Hematopoietic multipotent progenitor cell treated with erythropoietin and hydrocortisone succinate and interleukin-3 and kit ligand, for 15 days (in vitro differentiated cells): ENCODE measurements at regions not wholly inside any gene's neighbourhood (a gene's known extent, or its start where the extent isn't known, plus 50 kb on each side); places are given as distances from the start of the nearest gene placed in this dataset.

Source experiments
- DNase-seq: peaks from one replicate; pipeline ENCODE4 v3.0.0-alpha.2; 2015; ENCODE audit warnings: low spot score

DNA sequence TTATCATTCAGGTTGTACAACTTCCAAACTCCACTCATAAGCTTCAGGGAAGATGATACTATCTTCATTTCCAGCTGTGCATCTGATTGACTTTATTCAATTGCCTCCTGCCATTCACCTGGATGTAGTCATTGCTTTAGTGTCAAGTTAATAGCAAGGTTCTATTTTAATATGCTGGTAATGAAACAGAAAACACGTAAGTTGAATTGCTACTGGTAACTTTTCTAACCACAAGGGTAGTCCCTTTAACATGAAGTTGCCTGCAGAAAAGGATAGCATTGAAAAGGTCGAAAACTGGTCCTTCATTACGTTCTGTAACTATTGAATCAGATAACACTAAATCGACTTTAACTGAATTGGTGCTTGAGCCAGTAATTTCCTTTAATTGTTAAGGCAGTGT is 459.4 kb upstream of the CDH6 start:
- DNase-seq, result no peak

DNA sequence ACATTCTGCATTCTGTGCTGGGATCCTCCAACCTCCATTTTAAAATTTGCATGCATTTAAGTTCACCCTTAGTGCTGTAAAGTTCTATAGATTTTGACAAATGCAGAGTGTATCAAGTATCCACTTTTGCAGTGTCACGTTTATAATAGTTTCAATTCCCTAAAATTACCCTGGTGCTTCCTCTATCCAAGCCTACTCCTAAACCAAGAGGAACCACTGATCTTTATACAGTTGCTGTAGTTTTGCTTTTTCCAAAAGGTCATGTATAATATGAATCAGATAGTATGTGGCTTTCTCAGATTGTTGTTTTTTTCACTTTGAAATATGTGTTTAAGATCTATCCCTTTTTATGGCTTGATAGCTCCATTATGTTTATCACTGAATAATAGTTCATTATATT is 468.4 kb upstream of the CDH6 start:
- DNase-seq, result no peak

DNA sequence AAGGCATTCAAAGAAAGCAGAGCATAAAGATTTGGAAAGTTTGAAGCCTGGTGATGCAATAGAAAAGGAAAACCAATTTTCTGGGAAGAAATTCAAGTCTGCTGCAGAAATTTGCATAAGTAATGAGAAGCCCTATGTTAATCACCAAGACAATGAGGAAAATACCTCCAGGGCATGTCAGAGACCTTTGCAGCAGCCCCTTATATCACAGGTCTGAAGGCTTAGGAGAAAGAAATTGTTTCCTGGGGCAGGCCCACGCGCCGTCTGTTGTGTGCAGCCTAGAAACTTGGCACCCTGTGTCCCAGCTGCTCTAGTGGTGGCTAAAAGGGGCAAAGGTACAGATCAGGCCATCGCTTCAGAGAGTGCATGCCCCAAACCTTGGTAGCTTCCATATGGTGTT is 495.3 kb upstream of the CDH6 start:
- DNase-seq, result no peak

DNA sequence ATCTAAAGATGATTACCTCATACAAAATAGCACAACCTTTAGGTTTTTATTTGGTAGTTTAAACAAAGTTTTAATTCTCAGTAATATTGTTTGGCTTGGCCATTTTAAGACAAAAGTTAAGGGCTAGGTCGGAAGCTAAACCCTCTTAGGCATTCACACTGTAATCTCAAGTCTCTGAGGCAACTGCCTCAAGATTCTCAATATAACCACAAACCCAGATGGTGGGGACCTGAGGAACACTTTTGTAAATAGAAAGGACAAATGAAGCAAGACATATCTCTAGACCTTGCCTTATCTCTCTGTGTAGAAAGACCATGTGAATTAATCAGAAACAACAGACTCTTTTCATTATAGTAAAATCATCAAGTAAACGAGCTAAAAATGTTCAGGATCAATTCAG is 500.2 kb upstream of the CDH6 start:
- DNase-seq, result no peak

DNA sequence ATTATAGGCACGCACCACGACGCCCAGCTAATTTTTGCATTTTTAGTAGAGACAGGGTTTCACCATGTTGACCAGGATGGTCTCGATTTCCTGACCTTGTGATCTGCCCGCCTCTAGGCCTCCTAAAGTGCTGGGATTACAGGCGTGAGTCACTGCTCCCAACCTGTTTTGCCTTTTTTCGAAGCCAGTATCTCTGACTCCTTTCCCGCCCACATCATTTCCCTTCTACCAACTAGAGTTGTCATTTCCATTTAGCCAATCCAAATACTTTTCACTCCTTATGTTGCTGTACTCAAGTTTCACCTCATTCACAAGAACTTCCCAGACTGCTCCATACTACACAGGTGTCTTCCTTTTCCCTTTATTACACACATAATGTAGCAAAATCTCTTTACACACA is 502.6 kb upstream of the CDH6 start:
- DNase-seq, result no peak

DNA sequence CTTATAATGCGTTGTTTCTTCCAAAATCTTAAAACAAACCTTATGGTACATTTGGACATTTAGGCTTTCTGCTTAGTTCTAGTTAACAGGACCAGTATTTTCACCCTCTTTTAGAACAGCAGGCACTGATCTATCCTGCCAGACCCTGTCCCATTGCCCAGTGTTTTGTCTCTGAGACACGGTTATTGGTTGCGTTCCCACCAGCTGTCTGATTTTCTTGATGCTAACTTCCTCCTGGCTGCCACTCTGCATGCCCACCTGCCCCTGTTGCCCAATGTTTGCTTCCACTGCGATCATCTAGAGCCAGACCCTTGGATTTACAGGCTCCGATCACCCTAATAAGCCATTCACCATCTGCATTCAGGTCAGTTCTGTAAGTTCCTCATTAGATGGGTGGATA is 506.0 kb upstream of the CDH6 start:
- no peak for DNase-seq

DNA sequence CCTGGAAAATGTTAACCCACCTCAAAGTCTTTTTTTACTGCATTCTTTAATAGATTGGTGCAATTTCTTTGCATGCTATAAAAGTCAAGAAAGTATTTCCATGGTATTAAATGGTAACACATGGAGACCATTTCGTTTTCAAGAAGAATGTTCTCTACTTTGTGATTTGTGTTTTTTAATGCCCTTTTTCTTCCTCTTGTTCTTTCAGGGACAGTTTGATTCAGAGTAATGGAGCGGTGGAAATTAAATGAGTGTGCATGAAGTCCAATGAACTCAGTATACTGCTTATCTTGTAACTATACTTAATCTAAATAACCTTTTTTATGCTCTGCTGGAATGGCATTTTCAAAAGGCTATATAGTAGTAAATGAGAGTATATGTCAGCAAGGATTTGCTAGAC is 507.0 kb upstream of the CDH6 start:
- DNase-seq, result no peak

DNA sequence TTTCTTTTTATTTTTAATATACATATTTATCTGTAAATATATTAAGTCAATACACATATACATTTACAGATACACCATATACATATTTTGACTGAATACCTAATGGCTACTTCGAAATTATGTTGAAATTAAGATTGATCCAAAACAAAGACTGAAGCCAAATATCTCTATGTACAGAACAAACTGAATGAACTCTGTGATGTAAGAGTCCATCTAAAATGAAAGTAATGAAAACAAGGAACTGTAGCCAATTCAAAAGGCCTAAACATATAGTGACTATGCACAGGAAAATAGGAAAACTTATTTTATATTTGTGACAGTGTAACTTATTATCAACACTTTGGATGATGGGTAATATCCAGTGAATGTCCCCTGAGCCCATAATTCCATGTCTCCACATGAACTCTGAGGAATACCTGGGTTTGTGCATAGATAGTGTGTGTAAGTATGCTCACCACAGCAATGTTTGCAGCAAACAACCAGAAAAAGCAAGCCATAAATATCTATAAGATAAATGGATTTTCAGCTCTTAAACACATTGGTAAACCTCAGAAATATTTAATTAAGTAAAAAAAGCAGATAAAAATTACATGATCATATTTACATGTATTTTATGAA is 517.2 kb upstream of the CDH6 start:
- DNase-seq, result no peak

DNA sequence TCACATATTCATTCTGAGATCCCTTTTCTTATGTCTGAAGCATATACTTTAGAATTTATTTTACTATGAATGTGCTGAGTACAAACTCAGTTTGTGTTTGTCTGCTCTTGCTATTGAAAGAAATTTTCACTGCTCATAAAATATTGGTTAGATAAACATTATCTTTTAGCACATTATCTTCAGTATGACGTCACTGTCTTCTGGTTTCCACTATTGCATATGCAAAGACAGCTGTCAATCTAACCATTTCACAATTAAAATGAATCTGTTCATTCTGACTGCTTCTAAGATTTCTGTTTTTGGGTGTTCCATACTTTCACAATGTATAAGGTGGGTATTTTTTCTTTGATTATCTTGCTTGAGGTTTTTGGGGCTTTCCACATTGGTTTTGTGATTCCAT is 526.2 kb upstream of the CDH6 start:
- no peak for DNase-seq

DNA sequence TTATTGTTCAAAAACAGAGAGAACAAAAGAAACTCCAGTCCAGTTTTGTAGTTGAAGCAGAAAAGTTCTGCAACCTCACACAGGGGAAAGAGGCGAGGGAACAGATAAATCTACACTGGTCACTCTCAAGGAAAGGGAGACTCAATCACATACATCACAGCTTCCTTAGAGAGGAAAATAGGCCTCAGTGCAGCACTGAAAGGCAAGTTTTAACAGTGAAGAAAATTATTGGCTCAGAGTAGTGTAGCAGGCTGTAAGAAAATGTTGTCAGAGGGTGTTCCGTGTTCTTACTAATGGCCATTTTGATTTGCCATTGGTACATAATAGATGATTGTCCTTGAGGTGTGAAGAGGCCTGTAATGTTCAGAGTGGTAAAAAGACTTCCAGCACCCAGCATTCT is 530.0 kb upstream of the CDH6 start:
- DNase-seq, result no peak

DNA sequence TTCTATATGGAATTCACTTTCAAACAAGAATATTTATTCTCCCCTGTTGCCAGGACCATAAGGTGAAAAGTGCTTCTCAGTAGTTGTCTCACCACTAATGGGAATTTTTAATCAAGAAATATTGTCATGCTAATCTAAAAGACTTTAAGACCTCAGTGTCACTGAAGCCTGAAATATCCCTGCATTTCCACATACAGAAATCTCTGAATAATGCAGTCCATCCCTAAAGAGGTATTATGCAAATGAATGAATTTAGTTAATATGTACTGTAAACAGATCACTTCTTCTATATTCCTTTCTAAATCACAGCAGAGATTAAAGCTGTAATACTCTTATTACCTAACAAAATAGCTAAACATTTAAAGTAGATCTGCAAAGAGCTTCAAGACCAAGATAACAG is 531.1 kb upstream of the CDH6 start:
- DNase-seq, result no peak

DNA sequence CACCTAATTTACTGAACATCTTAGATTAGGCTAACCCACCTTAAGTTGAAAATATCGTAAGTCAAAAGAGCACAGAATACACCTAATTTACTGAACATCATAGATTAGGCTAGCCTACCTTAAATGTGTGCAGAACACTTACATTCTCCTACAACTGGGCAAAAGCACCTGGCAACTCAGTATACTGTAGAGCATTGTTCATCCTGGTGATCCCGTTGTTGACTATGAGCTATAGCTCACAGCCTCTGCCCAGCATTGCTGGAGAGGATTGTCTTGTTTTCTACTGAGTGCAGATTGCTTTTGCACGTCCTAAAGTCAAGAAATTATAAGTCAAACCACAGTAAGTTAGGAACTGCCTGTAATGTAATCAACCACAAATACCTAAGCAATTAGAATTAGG is 531.8 kb upstream of the CDH6 start:
- no peak for DNase-seq

DNA sequence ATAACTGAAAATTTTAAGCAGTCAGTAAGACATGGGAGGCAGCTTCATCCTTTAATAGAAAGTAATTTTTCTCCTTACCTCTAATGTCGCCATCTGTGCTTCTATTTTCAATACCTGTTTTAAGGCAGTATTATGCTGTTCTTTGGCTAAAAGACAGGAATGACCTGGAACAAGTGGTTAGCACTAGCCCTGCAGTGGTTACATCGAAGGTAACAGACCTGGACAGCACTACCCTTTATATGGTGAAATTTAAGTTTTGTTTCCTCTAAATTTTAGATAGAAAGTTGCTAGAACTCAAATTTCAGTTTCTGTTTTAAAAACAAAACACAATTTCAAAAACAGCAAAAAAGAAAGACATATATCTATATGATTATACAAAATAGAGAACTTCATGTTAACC is 534.1 kb upstream of the CDH6 start:
- no peak for DNase-seq

DNA sequence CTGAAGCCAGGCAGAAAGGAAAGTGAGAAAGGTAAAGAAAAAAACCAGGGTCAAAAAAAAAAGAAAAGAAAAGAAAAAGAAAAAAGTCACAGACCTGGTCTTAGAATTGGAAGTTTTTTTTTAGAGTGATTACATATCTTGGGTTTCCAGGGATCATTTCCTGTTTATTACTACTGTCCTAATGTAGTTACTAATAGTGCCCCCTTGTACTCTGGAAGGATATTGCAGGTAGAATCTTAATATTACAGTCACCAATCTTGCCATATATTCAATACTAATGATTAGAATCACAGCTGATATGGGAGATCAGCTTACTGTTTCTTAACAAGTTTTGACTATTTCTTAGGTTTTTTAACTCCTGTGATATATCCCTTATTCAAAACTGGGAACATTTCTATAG is 543.2 kb upstream of the CDH6 start:
- no peak for DNase-seq

DNA sequence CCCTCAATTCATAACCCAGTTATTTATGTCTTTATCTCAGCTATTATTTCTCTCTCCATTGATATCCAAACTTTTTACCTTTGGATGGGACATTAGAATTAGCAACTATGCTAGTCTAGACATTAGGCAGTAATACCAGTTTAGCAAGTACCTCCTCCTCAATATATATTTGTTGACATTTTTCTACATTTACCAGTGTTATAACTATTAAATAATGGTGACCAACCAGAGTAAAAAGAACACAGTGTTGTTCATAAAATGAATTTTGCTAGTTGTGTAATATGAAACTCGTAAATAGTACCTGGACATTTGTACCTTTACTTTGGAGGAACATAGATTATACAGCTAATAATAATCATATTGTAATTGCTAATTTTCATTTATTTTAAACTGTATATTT is 554.6 kb upstream of the CDH6 start:
- no peak for DNase-seq

DNA sequence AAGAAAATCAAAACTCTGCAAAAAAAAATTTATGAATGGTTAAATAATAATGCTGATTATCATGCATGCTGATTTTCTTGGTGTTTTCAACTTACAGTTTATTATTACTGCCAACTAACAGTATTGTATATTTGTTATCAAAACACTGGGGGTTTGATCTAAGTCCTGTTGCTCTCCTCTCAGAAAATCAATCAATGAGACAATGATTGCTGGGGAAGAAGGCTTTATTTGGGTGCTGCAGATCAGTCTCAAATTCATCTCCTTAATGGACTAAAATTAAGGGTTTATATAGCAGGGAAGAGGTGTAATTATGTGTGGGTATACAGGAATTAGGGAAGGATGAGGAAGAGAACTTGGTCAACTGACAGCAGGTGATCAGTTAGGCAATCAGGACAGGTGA is 565.5 kb upstream of the CDH6 start:
- DNase-seq, result no peak

DNA sequence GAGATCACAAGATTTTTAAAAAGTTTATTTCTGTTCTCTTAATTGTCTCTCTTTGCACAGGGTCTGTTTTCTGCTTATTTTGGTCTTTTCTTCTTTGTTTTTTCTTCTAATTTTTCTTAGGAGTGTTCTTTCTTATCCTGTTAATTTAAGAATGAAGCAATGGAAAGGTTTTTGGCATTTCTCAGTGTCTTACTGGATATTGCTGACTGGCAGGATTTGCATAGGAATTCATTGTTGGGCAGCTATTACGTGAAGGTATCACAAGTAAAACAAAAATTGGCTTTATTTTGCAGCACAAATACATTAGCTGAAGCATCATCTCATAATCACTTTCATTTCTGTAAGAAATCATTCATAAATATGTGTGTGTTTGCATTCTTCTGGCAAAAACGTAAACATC is 566.9 kb upstream of the CDH6 start:
- DNase-seq, result no peak

DNA sequence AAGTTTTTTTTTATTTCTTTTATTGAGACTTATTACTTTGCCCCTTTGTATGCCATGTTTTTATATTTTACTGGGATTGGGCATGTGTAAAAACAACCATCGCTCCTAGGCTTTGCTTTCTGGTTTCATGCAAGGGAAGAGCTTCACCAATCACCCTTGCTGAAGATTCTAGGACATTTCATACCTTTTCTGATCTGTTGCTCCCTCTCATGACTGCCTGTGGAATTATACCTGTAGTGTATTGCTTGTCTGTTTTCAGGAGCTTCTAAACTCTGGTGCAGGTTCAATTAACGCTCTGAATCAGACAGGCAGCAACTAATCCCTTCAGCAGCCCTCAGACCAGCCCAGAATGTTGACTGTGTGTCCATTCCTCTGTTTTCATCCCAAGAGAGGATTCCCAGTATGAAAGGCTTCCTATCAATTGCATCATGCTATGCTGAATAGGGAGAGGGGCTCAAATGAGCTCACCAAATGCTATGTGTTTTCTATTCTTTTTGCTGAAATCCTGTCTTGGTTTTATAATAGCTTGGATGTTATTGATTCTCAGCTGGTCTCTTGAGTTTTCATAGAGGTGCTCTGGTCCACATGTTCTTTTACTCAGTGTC is 572.9 kb upstream of the CDH6 start:
- no peak for DNase-seq

DNA sequence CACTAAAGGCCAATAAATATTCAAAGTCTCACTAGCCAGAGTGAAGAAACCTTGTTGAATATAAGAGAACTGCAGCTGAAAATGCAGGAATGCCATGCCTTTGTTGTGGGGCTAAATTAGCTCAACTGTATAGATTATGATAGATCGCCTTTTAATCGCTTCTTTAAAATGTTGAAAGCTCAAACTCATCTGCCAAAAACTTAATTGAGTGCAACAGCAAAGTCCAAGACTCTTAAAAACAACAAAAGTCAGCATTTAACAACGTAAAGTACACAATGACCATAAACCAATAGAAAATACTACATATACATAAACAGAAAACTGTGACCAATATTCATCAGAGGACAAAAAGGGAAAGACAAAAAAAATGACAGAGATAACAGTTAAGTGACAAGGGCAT is 585.0 kb upstream of the CDH6 start:
- DNase-seq, result no peak

DNA sequence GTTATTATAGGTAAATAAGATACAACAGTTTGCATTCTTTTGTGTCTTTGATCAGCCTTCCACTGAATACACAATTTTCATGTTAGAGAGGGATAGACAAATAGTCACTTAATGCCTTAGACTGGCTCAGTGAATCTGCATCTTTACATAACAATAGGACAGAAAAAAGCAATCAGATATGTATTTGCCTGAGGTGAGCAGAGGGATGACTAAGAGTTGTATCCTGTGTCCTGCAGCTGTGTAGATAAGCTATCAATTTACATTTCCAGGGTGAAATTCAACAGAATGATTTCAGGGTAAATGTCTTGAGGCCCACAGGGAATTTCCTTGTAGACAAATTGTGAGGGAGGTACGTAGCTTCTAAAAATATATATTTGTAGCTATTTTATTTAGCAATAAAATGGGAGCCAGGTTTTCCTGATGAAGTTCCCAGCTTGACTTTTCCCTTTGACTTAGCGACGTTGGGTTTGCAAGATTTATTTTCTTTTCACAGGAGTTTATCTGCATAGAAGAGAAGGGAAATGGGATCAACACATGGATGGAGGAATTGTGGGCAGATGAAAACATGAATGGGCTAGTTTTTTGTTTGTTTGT is 586.1 kb upstream of the CDH6 start:
- no peak for DNase-seq

DNA sequence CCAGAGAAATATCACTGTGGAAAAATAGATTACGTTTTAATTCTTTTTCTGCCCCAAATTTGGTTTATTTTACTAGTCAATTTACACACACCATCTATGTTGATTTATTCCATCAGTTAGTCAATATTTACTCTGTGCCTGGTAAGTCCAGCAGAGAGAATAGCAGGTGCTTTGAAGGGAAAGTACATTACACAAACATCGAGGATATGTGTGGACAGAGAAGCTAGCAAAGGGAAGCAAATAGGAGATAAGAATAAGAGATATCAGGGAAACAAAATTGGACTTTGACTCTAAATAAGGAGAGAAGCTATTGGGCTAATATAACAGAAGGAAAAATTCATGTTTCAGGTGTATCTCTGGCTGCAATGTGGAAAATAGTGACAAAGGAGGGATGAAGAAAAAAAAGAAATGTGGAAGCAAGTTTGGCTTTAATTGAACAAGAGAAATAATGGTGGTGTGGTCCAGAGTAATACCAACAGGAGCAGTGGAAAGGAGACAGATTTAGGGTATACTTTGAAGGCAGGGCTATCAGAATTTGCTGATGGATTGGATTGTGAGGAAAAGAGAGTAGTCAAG is 587.7 kb upstream of the CDH6 start:
- DNase-seq, result no peak

DNA sequence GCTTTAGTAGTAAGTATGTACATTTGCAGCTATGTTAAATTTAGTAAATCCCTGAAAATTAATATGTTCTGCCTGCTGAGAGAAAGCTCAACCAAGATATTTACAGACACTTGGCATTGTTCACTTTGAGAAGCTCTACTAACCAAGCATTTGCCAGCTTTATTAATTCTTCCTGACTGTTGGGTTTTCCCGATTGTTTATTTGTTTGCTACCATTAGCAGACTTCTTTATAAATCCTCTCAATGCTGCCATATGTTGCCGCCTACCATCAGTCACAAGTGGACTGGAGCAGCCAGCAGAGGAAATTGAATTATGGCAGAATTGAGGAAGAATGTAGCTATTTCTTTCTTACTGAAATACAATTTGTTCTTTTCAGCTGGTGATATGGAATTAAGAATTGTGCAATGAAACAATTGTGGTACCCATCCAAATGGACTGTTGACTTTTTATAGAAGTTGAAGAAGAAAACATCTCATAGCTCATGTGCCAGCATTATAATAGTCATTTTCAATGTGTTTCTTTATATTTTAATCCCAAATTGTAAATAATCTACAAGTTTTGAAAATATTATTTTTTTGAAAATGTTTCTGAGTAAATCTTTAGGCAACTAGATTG is 588.7 kb upstream of the CDH6 start:
- DNase-seq, result no peak

DNA sequence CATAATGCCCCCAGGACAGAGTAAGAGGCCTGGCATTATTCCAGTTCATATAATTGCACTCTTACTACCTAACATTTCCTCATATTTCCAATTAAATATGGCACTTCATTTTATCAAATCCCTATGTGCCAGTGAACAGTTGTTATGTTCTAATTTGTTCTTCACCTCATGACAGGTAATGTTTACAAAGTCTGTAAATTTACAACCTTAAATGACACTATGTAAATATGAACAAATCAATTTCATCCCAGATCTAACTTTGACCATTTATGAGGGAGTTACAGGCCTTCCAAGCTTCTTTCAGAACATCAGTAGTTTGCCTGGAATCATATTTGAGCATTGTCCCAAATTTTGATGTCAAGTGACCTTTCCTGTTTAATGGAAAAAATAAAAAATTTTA is 592.6 kb upstream of the CDH6 start:
- no peak for DNase-seq
